ENCODE measurements at regions not wholly inside any gene's neighbourhood (a gene's known extent, or its start where the extent isn't known, plus 50 kb on each side); places are given as distances from the start of the nearest gene placed in this dataset.

- no peak for DNase-seq
Measured at GRCh38 chr12:25058012-25058411, 109.1 kb upstream of the BCAT1 start.

DNA sequence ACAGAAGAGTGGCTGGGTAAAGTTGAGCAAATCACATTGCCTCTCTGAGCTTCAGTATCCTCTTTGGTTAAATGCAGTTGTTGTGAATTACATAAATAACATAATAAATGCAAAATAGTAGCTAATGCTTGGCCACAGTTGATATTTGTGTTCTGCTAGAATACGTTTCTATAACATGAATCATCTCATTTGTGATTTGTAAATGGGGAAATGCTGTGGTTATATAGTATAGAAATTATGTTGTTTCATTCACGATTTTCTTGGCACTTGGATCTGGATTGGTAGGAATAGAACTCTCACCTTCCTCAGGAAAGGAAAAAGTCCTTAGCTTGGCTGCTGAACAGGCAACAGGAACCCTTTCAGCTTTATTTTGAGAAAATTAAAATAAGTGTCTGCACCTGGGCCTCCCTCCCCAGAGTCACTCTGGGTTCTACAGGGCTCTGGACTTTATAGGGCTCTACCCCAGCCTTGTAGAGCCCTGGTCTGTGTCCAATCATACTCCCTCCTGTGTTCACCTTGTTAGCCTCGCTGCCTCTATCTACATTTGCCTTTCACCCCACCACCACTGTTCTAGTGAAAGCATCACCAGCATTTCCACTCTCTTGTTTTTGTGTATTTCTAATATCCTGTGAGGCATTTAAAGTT is 107.7 kb upstream of the BCAT1 start:
- DNase-seq: no peak

- DNase-seq: no peak
Measured at GRCh38 chr12:25056011-25056410, 107.1 kb upstream of the BCAT1 start.

- DNase-seq: peak; percentile 69
Measured at GRCh38 chr12:25054783-25055144, 105.9 kb upstream of the BCAT1 start.

DNA sequence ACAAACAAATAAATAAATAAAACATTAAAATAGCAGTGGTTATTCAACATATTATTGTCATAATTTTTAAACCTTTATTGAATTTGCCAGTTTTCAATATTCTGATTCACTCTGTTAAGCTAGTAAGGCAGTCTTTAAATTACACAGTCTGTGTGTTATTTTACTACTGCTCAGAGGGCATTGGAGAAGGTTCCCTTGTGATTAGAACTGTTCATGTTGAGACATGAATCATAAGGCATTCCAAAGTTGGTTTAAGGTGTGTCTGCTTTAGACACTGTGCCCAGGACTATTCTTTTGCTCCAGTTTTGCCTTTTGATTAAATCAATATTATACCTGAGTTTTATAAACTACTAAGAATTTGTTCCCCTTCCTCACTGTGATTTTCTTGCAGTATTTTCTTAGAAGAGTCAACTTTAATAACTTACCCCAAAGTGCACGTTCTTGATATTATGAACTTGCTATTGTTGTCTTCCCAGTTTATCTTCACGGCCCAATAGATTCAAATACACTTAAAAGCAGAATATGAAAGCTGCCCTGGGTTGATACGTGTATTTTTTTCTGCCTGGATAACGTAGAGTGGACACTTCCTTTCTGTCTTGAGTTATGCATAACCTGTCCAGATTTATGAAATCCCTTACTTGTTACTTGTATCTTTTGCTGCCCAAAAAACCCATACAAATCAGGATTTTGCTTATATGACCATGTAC is 105.3 kb upstream of the BCAT1 start:
- no peak for DNase-seq

- DNase-seq: no peak
Measured at GRCh38 chr12:25052914-25053211, 104.0 kb upstream of the BCAT1 start.

DNA sequence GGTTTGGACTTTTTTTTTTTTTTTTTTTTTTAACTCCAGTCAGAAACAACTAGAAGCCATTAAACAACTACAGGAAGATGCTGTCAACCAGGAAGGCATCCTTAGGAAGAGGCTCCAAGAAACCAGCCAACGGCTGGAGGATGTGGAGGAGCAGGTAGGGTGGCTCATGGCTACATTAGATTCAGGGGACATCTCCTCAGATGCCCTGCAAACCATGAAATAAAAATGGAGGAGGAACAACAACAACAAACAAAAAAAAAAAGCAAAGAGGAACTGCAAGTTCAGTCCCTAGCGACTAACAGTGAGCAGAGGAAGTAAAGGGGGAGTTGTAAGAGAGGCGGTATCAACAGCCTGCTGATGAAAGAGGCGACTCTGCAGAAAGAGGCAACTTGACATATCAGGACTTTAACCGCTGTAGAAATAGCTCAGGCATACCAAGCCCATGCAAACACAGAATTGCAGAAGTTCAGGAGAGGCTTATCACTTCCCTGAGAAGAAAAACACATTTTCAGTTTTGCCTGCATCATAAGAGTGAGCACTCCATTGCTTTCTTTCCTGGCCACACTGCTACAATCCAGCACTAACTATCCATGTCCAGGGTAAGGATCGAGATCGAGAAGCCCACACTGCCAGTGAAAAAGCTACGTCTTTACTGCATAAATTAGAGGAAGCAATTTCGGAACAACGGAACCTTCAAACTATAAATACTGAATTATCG is 103.5 kb upstream of the BCAT1 start:
- peak; percentile 88 for DNase-seq

GRCh38 chr12:25051656-25052195 is 102.8 kb upstream of the BCAT1 start:
- peak; percentile 72 for DNase-seq

- DNase-seq: no peak
Measured at GRCh38 chr12:25051171-25051570, 102.3 kb upstream of the BCAT1 start.

GRCh38 chr12:25045869-25046268 is 97.0 kb upstream of the BCAT1 start:
- DNase-seq: no peak

DNA sequence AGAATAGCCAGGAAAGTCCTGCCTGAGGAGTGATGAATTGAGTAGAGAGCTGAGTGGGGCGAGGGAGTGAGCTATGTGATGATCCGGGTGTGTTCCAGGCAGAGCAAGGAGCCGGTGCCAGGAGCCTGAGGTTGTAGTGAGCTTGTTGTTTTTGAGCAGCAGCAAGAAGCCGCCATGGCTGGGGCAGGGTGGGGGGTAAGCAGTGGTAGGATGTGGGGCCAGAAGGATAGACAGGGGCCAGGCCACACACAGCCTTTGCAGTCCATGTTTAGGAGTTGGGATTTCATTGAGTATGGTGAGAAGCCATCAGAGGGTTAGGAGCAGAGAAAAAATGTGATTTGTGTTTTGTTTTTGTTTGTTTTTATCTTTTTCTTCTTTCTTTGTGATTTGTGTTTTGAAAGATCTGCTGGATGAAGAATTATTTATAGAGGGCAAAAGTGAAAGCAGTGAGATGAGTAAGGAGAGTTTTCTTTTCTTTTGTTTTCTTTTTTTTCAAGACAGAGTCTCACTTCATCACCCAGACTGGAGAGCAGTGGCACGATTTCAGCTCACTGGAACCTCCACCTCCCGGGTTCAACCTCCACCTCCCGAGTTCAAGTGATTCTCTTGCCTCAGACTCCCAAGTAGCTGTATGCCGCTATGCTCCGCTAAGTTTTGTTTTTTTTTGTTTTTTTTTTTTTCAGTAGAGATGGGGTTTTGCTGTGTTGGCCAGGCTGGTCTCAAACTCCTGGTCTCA is 92.3 kb upstream of the BCAT1 start:
- DNase-seq: no peak

DNA sequence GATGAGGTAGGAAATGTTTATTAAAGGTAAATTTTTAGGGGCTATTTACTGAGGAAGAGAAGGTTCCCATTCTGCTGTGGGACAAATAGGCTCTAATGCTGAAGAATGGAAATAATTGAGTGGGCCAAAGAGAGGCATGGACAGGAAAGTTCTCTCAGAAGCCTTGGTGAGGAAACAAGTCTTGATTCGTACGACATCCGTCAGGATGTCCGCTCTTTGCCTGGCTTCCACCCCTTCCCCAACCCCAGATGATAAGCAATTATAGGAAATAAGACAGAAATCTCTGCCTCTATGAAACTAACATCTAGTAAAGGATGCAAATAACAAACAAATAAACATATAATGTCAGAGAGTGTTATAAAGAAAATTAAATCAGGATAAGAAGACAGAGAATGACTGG is 91.7 kb upstream of the BCAT1 start:
- DNase-seq: no peak

DNA sequence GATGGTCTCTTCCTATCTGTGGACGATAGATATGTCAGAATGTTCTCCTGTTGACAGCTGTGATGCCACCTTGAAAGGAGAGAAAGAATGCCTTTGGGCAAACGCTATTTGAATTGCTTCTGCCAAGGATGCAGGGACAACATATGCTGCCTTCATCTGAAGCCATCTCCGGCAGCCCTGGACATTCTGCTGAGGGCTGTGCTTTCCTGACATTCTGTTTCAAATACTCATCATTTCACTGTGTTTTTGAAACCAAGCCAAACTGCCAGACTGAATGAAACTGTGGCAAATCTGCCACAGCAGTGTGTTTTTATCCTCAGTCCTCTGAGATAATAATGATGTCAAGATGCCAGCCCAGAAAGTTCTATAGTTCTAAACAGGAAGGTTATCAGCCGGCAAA is 85.8 kb upstream of the BCAT1 start:
- no peak for DNase-seq

GRCh38 chr12:25025951-25026490 is 77.1 kb upstream of the BCAT1 start:
- DNase-seq: no peak

DNA sequence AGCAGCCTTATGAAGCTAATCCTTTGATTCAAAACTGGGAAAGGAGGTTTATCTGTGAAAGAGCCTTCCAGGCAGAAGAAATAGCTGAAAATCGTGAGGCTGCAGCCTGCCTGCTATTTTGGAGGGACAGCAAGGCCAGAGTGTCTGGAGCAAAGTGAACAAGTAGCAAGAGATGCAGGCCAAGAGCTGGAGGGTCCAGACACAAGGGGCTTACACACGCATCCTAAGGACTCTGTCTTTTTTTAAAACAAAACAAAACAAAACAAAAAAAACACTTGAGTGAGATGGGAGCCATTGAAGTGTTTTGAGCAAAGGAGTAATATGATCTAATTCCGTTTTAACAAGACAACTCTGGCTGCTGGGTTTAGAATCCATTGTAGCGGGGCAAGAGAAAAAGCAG is 76.4 kb upstream of the BCAT1 start:
- DNase-seq: no peak

DNA sequence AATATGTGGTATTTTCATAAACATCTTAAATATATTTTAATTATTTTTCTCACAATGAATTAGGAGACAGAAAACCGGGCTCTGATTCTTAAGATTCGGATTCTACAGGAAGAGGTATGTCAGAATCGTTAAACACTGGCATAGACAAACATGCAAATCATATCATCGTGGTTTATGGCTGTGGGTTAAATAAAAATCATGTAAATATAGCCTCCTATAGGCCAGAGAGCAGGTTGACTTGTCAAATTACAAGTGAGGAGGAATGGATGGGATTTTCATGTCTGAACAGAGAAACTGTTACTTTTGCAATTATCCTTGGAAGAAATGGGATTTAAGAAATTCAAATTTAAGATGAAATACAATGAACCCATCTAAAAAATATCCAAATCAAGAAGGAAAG is 74.9 kb upstream of the BCAT1 start:
- DNase-seq: no peak

GRCh38 chr12:25020621-25021243 is 71.8 kb upstream of the BCAT1 start:
- DNase-seq: no peak

GRCh38 chr12:25018146-25018545 is 69.2 kb upstream of the BCAT1 start:
- DNase-seq: no peak

- DNase-seq: no peak
Measured at GRCh38 chr12:25017336-25017735, 68.4 kb upstream of the BCAT1 start.

- no peak for DNase-seq
Measured at GRCh38 chr12:25014961-25015360, 66.1 kb upstream of the BCAT1 start.

GRCh38 chr12:25013061-25013460 is 64.2 kb upstream of the BCAT1 start:
- no peak for DNase-seq

DNA sequence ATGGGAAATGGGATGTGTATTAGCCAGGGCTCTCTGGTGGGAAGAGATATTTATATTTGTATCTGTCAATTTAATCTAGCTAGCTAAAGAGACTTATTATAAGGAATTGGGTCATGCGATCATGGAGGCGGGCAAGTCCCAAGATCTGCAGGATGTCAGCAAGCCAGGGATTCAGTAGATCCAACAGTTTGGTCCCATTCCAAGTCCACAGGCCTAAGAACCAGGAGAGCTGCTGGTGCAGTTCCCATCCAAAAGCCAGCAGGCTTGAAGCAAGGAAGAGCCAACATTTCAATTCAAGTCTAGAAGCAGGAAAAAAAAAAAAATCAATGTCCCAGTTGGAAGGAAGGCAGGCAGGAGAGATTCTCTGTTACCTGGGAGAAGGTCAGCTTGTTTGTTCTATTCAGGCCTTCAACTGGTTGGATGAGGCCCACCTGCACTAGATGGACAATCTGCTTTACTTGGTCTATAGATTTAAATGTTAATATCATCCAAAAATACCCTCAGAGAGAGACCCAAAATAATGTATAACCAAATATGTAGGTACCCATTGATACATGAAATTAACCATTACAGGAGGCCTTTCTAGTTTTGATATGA is 60.7 kb upstream of the BCAT1 start:
- DNase-seq: no peak
